ENCODE measurements at regions not wholly inside any gene's neighbourhood (a gene's known extent, or its start where the extent isn't known, plus 50 kb on each side); places are given as distances from the start of the nearest gene placed in this dataset.

GRCh38 chrX:144334577-144334976 is 450.7 kb downstream of the UBE2NL start:
- Histone ChIP-seq H3K27ac (no peak overlapping the region), H3K4me3 (no peak overlapping the region), H3K36me3 (replicated peaks in 1 of 2) (no peaks in the 10 kb centered on the region), H3K4me1 (replicated peaks in 1 of 2) (no peaks in the 10 kb centered on the region), H3K27me3 (no peaks in the 10 kb centered on the region), H3K9me3 (replicated peaks in 1 of 3) (no peaks in the 10 kb centered on the region)
- no peak for DNase-seq
- WGBS, 4 donors, result 63 to 82% (median 75%) methylated on average over 13 of the region's 13 CpGs
- TF ChIP-seq POLR2A (IDR thresholded peaks at IDR 0.05) (no peak), CTCF (IDR thresholded peaks at IDR 0.05) (no peak)
- intact Hi-C loops (cut with DNase I), result no loop called here

- 65 to 83% (median 75%) methylated on average over 4 to 6 of the region's 6 CpGs for WGBS, 4 donors
- no peaks in the 10 kb centered on the region for H3K4me1 ChIP-seq (replicated peaks in 1 of 2)
- no peaks in the 10 kb centered on the region for H3K27me3 ChIP-seq
- no peak overlapping the region for H3K4me3 ChIP-seq
- no peaks in the 10 kb centered on the region for H3K36me3 ChIP-seq (replicated peaks in 1 of 2)
- no peak overlapping the region for H3K27ac ChIP-seq
- DNase-seq, result no peak
- TF ChIP-seq POLR2A (IDR thresholded peaks at IDR 0.05), result no peak
- TF ChIP-seq CTCF (IDR thresholded peaks at IDR 0.05), result no peak
- no peaks in the 10 kb centered on the region for H3K9me3 ChIP-seq (replicated peaks in 1 of 3)
- intact Hi-C loops (cut with DNase I), result no loop called here
These were observed 451.5 kb downstream of the UBE2NL start for GRCh38 chrX:144335402-144335801.

GRCh38 chrX:144379156-144379555 is 495.3 kb downstream of the UBE2NL start:
- 71 to 84% (median 81%) methylated on average over 1 to 3 of the region's 3 CpGs for WGBS, 4 donors

GRCh38 chrX:144388738-144389137 is 504.9 kb downstream of the UBE2NL start:
- DNase-seq, result no peak
- TF ChIP-seq CTCF (IDR thresholded peaks at IDR 0.05) (no peak), POLR2A (IDR thresholded peaks at IDR 0.05) (no peak)
- 31 to 42% (median 37%) methylated on average over 1 of the region's 1 CpG for WGBS, 4 donors
- no peak overlapping the region for H3K27ac ChIP-seq
- intact Hi-C loops (cut with DNase I), result no loop called here
- no peaks in the 10 kb centered on the region for H3K9me3 ChIP-seq (replicated peaks in 1 of 3)
- H3K4me3 ChIP-seq, result no peak overlapping the region
- H3K36me3 ChIP-seq (replicated peaks in 1 of 2), result no peaks in the 10 kb centered on the region
- H3K27me3 ChIP-seq, result no peaks in the 10 kb centered on the region
- H3K4me1 ChIP-seq (replicated peaks in 1 of 2), result no peaks in the 10 kb centered on the region

More at GRCh38 chrX:144379156-144379555, 495.3 kb downstream of the UBE2NL start:
- no peak for DNase-seq
- no peak overlapping the region for H3K4me3 ChIP-seq
- no peaks in the 10 kb centered on the region for H3K27me3 ChIP-seq
- intact Hi-C loops (cut with DNase I), result no loop called here
- no peaks in the 10 kb centered on the region for H3K9me3 ChIP-seq (replicated peaks in 1 of 3)
- no peak for TF ChIP-seq POLR2A (IDR thresholded peaks at IDR 0.05)
- TF ChIP-seq CTCF (IDR thresholded peaks at IDR 0.05), result no peak
- no peak overlapping the region for H3K27ac ChIP-seq
- no peaks in the 10 kb centered on the region for H3K4me1 ChIP-seq (replicated peaks in 1 of 2)
- H3K36me3 ChIP-seq (replicated peaks in 1 of 2), result no peaks in the 10 kb centered on the region

Small RNA genes in the stretch of these regions (small RNA-seq; reads per million reads assigned to genes)
- 0 reads per million in 2 donors for gene AC234064.1

Data from adrenal gland (tissue), 9 donors.